Hepatocyte (in vitro differentiated cells): ENCODE measurements at regions not wholly inside any gene's neighbourhood (a gene's known extent, or its start where the extent isn't known, plus 50 kb on each side); places are given as distances from the start of the nearest gene placed in this dataset.
"Not testable (repeated sequence)": the region's sequence is repeated elsewhere in the genome, so short reads cannot be mapped to it uniquely, and the experiment has no call there.

Source experiments
- DNase-seq: peaks from one replicate; pipeline ENCODE4 v3.0.0-alpha.2; 2016; ENCODE audit warnings: low spot score
- H2AFZ ChIP-seq: fragments of 200-600 bp; sonication (generic); 2 replicates; pipeline ENCODE4 v1.6.0; 2016; ENCODE audit warnings: antibody characterized with exemption, mild to moderate bottlenecking
- H3K27ac ChIP-seq: fragments of 200-600 bp; sonication (generic); 2 replicates; pipeline ENCODE4 v1.5.1; 2016; ENCODE audit warnings: mild to moderate bottlenecking
- H3K27me3 ChIP-seq: fragments of 200-600 bp; sonication (generic); 2 replicates; pipeline ENCODE4 v1.6.1; 2016
- H3K36me3 ChIP-seq: fragments of 200-600 bp; sonication (generic); replicated peaks from 2 replicates; pipeline ENCODE4 v1.5.1; 2016; ENCODE audit warnings: low read depth; ENCODE audit not compliant: insufficient read depth
- H3K4me1 ChIP-seq: fragments of 200-600 bp; sonication (generic); 2 replicates; pipeline ENCODE4 v1.5.1; 2016; ENCODE audit warnings: mild to moderate bottlenecking, moderate library complexity; ENCODE audit not compliant: insufficient read depth
- H3K4me2 ChIP-seq: fragments of 200-600 bp; sonication (generic); 2 replicates; pipeline ENCODE4 v1.6.0; 2016
- H3K4me3 ChIP-seq: fragments of 200-600 bp; sonication (generic); 2 replicates; pipeline ENCODE4 v1.5.1; 2016; ENCODE audit warnings: mild to moderate bottlenecking
- H3K79me2 ChIP-seq: fragments of 200-600 bp; sonication (generic); 2 replicates; pipeline ENCODE4 v1.6.0; 2017; ENCODE audit warnings: mild to moderate bottlenecking
- H3K9me2 ChIP-seq: fragments of 200-600 bp; sonication (generic); replicated peaks from 2 replicates; pipeline ENCODE4 v1.6.0; 2017; ENCODE audit warnings: mild to moderate bottlenecking; ENCODE audit not compliant: insufficient read depth
- H3K9me3 ChIP-seq: fragments of 200-600 bp; sonication (generic); 2 replicates; pipeline ENCODE4 v1.5.1; 2016; ENCODE audit warnings: low read depth, mild to moderate bottlenecking
- H4K20me1 ChIP-seq: fragments of 200-600 bp; sonication (generic); 2 replicates; pipeline ENCODE4 v1.6.0; 2016; ENCODE audit warnings: mild to moderate bottlenecking; ENCODE audit not compliant: insufficient read depth, poor library complexity, severe bottlenecking
- EZH2 ChIP-seq: fragments of 200-600 bp; sonication (generic); IDR thresholded peaks from 2 replicates; pipeline ENCODE4 v1.6.1; 2016; ENCODE audit warnings: antibody characterized with exemption, mild to moderate bottlenecking, borderline replicate concordance
- EZH2phosphoT487 ChIP-seq: fragments of 200-600 bp; sonication (generic); IDR thresholded peaks from one replicate; pipeline ENCODE4 v1.6.1; 2018; ENCODE audit warnings: antibody characterized with exemption, mild to moderate bottlenecking, low read depth, moderate library complexity; ENCODE audit not compliant: unreplicated experiment, severe bottlenecking
- WGBS: methylation state at CpG from one replicate; pipeline ENCODE4 v1.1.6; 2016; ENCODE audit warnings: low lambda C conversion rate; ENCODE audit errors: missing lambda C conversion rate; 5-methylcytosine and 5-hydroxymethylcytosine counted together
- TF ChIP-seq, protein P1 (sequence below): fragments of 200-600 bp; sonication (generic); IDR thresholded peaks from 2 replicates; pipeline ENCODE4 v1.5.1; 2016; ENCODE audit warnings: antibody characterized with exemption, mild to moderate bottlenecking; ENCODE audit not compliant: poor library complexity

DNA sequence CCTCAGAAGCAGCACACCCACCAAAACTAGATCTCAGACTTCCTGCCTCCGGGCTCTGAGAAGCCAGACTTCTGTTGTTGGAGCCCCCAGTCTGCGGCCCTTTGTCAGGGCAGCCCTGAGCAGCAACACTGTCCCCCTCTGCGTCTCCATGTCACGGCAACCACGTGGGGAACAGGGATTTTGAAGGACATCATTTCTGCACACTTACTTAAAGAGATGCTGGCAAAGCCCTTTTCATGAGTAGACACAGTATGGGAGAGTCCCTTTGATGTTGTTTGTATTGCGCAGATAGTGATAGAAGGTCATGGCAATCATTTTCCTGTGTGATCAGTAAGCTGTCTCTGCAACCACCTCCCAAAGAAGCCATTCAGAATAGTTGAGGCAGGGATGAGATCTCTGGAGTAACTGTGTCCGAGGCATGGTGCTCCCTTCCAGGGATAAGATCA is 69.1 kb upstream of the ID2 start:
- H2AFZ ChIP-seq = no peak overlapping the region
- no peak for DNase-seq
- no peak for TF ChIP-seq EZH2phosphoT487
- no peak for TF ChIP-seq EZH2
- TF ChIP-seq, protein P1, sequence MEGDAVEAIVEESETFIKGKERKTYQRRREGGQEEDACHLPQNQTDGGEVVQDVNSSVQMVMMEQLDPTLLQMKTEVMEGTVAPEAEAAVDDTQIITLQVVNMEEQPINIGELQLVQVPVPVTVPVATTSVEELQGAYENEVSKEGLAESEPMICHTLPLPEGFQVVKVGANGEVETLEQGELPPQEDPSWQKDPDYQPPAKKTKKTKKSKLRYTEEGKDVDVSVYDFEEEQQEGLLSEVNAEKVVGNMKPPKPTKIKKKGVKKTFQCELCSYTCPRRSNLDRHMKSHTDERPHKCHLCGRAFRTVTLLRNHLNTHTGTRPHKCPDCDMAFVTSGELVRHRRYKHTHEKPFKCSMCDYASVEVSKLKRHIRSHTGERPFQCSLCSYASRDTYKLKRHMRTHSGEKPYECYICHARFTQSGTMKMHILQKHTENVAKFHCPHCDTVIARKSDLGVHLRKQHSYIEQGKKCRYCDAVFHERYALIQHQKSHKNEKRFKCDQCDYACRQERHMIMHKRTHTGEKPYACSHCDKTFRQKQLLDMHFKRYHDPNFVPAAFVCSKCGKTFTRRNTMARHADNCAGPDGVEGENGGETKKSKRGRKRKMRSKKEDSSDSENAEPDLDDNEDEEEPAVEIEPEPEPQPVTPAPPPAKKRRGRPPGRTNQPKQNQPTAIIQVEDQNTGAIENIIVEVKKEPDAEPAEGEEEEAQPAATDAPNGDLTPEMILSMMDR = no peak
- H3K79me2 ChIP-seq = no peaks in the 10 kb centered on the region
- H3K27ac ChIP-seq = peak overlapping the region; percentile 90
- no peaks in the 10 kb centered on the region for H3K36me3 ChIP-seq
- H3K9me2 ChIP-seq = no peaks in the 10 kb centered on the region
- H4K20me1 ChIP-seq = no peaks in the 10 kb centered on the region
- no peaks in the 10 kb centered on the region for H3K9me3 ChIP-seq
- H3K4me2 ChIP-seq = no peak overlapping the region
- peaks cover 26% of the 10 kb centered on the region for H3K4me1 ChIP-seq
- no peaks in the 10 kb centered on the region for H3K27me3 ChIP-seq
- no peak overlapping the region for H3K4me3 ChIP-seq
- 67% methylated on average over 7 of the region's 7 CpGs for WGBS

DNA sequence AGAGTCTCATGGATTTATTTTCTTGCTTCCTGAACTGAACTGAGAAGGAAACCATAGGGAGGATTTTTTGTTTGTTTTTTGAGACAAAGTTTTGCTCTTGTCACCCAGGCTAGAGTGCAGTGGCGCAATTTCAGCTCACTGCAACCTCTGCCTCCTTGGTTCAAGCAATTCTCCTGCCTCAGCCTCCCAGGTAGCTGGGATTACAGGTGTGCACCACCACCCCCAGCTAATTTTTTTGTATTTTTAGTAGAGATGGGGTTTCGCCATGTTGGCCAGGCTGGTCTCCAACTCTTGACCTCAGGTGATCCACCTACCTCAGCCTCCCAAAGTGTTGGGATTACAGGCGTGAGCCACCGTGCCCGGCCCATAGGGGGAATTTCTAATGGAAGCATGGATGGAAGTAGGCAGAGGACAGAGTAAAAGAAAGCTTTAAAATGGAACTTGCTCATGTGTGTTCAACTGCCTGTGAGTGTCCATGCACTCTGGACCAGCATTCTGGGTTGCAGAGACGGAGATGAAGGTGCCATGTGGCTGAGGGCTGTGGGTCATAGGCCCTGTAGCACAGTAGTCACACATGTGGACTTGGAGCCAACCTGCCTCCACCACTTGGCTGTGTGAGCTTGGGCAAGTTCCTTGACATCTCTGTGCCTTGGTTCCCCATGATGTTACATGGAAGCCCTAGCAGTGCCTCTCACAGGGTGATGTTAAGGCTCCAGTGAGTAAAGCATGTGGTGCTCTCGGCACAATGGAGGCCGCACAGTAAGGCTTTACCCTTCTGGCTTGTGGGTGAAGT is 68.5 kb upstream of the ID2 start:
- not testable (repeated sequence) for H3K4me2 ChIP-seq, H3K9me2 ChIP-seq, H4K20me1 ChIP-seq, DNase-seq, H3K9me3 ChIP-seq, H3K27me3 ChIP-seq, H2AFZ ChIP-seq, H3K79me2 ChIP-seq, H3K36me3 ChIP-seq, H3K4me3 ChIP-seq
- Histone ChIP-seq H3K4me1 (peaks cover 26% of the 10 kb centered on the region), H3K27ac (peak overlapping the region; percentile 90)
- 95% methylated on average over 8 of the region's 8 CpGs for WGBS

DNA sequence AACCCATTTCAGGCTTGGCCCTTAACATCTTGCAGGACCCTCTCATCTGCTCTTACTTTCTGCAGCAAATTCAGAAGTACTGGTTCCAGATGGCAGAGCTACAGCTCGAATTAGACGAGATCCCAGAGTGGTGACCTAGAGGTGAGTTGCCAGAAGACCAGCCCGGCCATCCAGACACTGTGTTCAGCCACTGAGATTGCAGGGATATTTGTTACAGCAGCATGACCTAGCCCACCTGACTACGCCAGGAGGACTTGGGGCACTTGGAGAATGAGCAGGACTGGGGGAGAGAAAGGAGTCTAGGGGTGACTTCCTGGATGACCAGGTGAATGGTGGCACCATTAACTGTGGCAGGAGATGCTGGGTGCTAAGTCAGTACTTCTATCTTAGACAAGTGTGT is 67.2 kb upstream of the ID2 start:
- H4K20me1 ChIP-seq = no peaks in the 10 kb centered on the region
- H2AFZ ChIP-seq = no peak overlapping the region
- H3K9me2 ChIP-seq = no peaks in the 10 kb centered on the region
- no peak overlapping the region for H3K4me2 ChIP-seq
- no peaks in the 10 kb centered on the region for H3K79me2 ChIP-seq
- H3K27ac ChIP-seq = no peak overlapping the region
- no peak overlapping the region for H3K4me3 ChIP-seq
- peaks cover 26% of the 10 kb centered on the region for H3K4me1 ChIP-seq
- H3K9me3 ChIP-seq = no peaks in the 10 kb centered on the region
- TF ChIP-seq, protein P1 = no peak
- TF ChIP-seq EZH2 (no peak), EZH2phosphoT487 (no peak)
- no peaks in the 10 kb centered on the region for H3K27me3 ChIP-seq
- H3K36me3 ChIP-seq = no peaks in the 10 kb centered on the region
- WGBS = 93% methylated on average over 4 of the region's 4 CpGs
- DNase-seq = no peak

DNA sequence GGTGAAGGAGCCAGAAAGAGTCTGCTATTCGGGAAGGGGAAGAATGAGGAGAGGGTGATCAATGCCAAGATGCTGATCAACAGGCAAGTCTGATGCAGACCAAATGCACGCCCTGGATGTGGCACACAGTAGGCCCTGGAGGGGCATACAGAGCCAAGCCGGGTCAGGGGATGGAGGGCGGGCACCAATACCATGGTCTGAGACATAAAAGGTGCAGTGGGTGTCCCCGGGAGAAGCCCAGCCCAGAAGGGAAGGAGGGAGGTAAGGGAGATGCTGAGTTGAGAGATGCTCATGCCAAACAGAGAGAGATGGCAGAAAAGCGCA is 66.6 kb upstream of the ID2 start:
- H3K9me2 ChIP-seq = no peaks in the 10 kb centered on the region
- no peaks in the 10 kb centered on the region for H4K20me1 ChIP-seq
- no peaks in the 10 kb centered on the region for H3K27me3 ChIP-seq
- TF ChIP-seq EZH2 (no peak), EZH2phosphoT487 (no peak)
- TF ChIP-seq, protein P1 = no peak
- no peaks in the 10 kb centered on the region for H3K36me3 ChIP-seq
- DNase-seq = no peak
- H3K79me2 ChIP-seq = no peaks in the 10 kb centered on the region
- H3K4me3 ChIP-seq = no peak overlapping the region
- peaks cover 20% of the 10 kb centered on the region for H3K4me1 ChIP-seq
- H3K9me3 ChIP-seq = no peaks in the 10 kb centered on the region
- WGBS = 100% methylated on average over 5 of the region's 6 CpGs
- no peak overlapping the region for H3K4me2 ChIP-seq
- H2AFZ ChIP-seq = no peak overlapping the region
- no peak overlapping the region for H3K27ac ChIP-seq
